HepG2 (cell line): ENCODE measurements at regions not wholly inside any gene's neighbourhood (a gene's known extent, or its start where the extent isn't known, plus 50 kb on each side); places are given as distances from the start of the nearest gene placed in this dataset.
A peak's percentile ranks its signal among the peaks of the same experiment; 100 is the strongest.

Experiments used
- ATAC-seq: fragments of 200-7000 bp; cut with Tn5 transposase; 3 replicates; pipeline ENCODE4 v1.9.1; 2020; ENCODE audit warnings: mild to moderate bottlenecking, moderate library complexity
- BruUV-seq: library from RNA; stranded (reverse); fragments of 400-500 nt; replicated peaks from 2 replicates; lab custom pipeline; 2021; lab: Mats Ljungman, UMichigan
- CTCF ChIA-PET: fragments of 300-600 bp; formaldehyde crosslinking; extraction: SDS; loops from one replicate; lab custom pipeline; 2021; ENCODE audit warnings: low total read pairs, inconsistent platforms, low intra/inter-chr PET ratio; lab: Yijun Ruan, JAX
- POLR2A ChIA-PET: fragments of 350-600 bp; sonication (Branson Sonifier 250); formaldehyde crosslinking; loops from one replicate; lab custom pipeline; 2020; ENCODE audit warnings: antibody characterized with exemption, inconsistent platforms; lab: Yijun Ruan, JAX
- DNase-seq: peaks from one replicate; pipeline ENCODE4 v3.0.0-alpha.2; 2015; ENCODE audit warnings: low spot score
- FAIRE-seq: peaks from 3 replicates; lab custom pipeline; 2011; peaks lifted over from hg19 to GRCh38; lab: Jason Lieb, UNC
- H2AFZ ChIP-seq: one replicate; pipeline ENCODE4 v1.6.1; 2011; ENCODE audit warnings: low read length, inconsistent platforms
- H3K27ac ChIP-seq: fragments of 300-600 bp; 3 replicates; pipeline ENCODE4 v1.8.0; 2011; ENCODE audit warnings: mixed run types, mild to moderate bottlenecking, mixed read lengths, low read length, inconsistent platforms; ENCODE audit not compliant: insufficient read depth; ENCODE audit errors: extremely low read length
- H3K27me3 ChIP-seq, 2 experiments: fragments of 200-600 bp in 1 of 2; 2 replicates in 1 of 2; 3 replicates in 1 of 2; pipeline versions ENCODE4 v1.6.0 to v1.8.0; 2011; ENCODE audit warnings: low read length in 2 of 2, mild to moderate bottlenecking in 2 of 2, moderate library complexity in 2 of 2, inconsistent platforms in 1 of 2; ENCODE audit not compliant: insufficient read depth in 2 of 2, control insufficient read depth in 1 of 2
- H3K36me3 ChIP-seq, 2 experiments: fragments of 200-600 bp in 1 of 2; replicated peaks in 1 of 2; 2 replicates in 1 of 2; 3 replicates in 1 of 2; pipeline versions ENCODE4 v1.5.1 to v1.8.0; 2011; ENCODE audit warnings: low read length in 2 of 2, inconsistent platforms in 1 of 2; ENCODE audit not compliant: insufficient read depth in 2 of 2, control insufficient read depth in 1 of 2
- H3K4me1 ChIP-seq: 2 replicates; pipeline ENCODE4 v1.5.1; 2012; ENCODE audit warnings: low read length, inconsistent platforms; ENCODE audit not compliant: insufficient read depth
- H3K4me2 ChIP-seq: 2 replicates; pipeline ENCODE4 v1.6.0; 2011; ENCODE audit warnings: low read depth, low read length, inconsistent platforms
- H3K4me3 ChIP-seq, 3 experiments: fragments of 200-600 bp in 1 of 3; sonication (generic), shearing (Covaris generic) in 1 of 3; replicated peaks in 1 of 3; 2 replicates each; pipeline ENCODE4 v1.5.1; 2011 to 2016; ENCODE audit warnings: low read length in 3 of 3, inconsistent platforms in 2 of 3, low read depth in 2 of 3, mild to moderate bottlenecking in 2 of 3, control low read depth in 1 of 3, mixed read lengths in 1 of 3; ENCODE audit not compliant: insufficient read depth in 1 of 3
- H3K79me2 ChIP-seq: one replicate; pipeline ENCODE4 v1.6.1; 2011; ENCODE audit warnings: low read length, inconsistent platforms; ENCODE audit not compliant: insufficient read depth
- H3K9ac ChIP-seq: 2 replicates; pipeline ENCODE4 v1.6.0; 2011; ENCODE audit warnings: mild to moderate bottlenecking, low read depth, low read length, inconsistent platforms; ENCODE audit not compliant: insufficient read depth
- H3K9me3 ChIP-seq: 2 replicates; pipeline ENCODE4 v1.5.1; 2012; ENCODE audit warnings: mild to moderate bottlenecking, low read length
- H4K20me1 ChIP-seq: 2 replicates; pipeline ENCODE4 v1.6.0; 2011; ENCODE audit warnings: inconsistent platforms, mild to moderate bottlenecking, low read length, moderate library complexity; ENCODE audit not compliant: insufficient read depth
- BORCS8-MEF2B ChIP-seq: sonication (generic); formaldehyde crosslinking; IDR thresholded peaks from 2 replicates; pipeline ENCODE4 v1.8.0; 2022; ENCODE audit warnings: mild to moderate bottlenecking, missing genetic modification reagents
- E2F1 ChIP-seq: sonication (generic); formaldehyde crosslinking; IDR thresholded peaks from 2 replicates; pipeline ENCODE4 v1.5.0; 2020; ENCODE audit warnings: missing genetic modification reagents
- HNRNPUL1 ChIP-seq: fragments of 200-400 bp; formaldehyde crosslinking; IDR thresholded peaks from 2 replicates; pipeline ENCODE4 v1.6.1; 2017; ENCODE audit warnings: low read depth, mild to moderate bottlenecking, low read length, moderate library complexity
- HOXA7 ChIP-seq: sonication (generic); formaldehyde crosslinking; IDR thresholded peaks from 2 replicates; pipeline ENCODE4 v1.8.1; 2022; ENCODE audit warnings: mild to moderate bottlenecking, missing genetic modification reagents, moderate library complexity
- KDM1A ChIP-seq: IDR thresholded peaks from 2 replicates; pipeline ENCODE4 v1.6.1; 2016; ENCODE audit warnings: missing compliant biosample characterization
- NCOA1 ChIP-seq: sonication (generic); formaldehyde crosslinking; IDR thresholded peaks from 2 replicates; pipeline ENCODE4 v1.9.0; 2021; ENCODE audit warnings: missing genetic modification reagents
- STAG1 ChIP-seq: sonication (generic); formaldehyde crosslinking; IDR thresholded peaks from 2 replicates; pipeline ENCODE4 v1.4.0; 2020; ENCODE audit warnings: missing genetic modification reagents
- ZBTB20 ChIP-seq: sonication (generic); formaldehyde crosslinking; IDR thresholded peaks from 2 replicates; pipeline ENCODE4 v1.8.1; 2023; ENCODE audit warnings: missing genetic modification reagents, low read depth, mild to moderate bottlenecking, borderline replicate concordance
- ZBTB4 ChIP-seq: sonication (generic); formaldehyde crosslinking; IDR thresholded peaks from 2 replicates; pipeline ENCODE4 v1.4.0; 2020; ENCODE audit warnings: missing genetic modification reagents, mild to moderate bottlenecking, borderline replicate concordance
- ZNF143 ChIP-seq: sonication (generic); formaldehyde crosslinking; IDR thresholded peaks from 2 replicates; pipeline ENCODE4 v1.4.0; 2020; ENCODE audit warnings: missing genetic modification reagents
- ZNF235 ChIP-seq: sonication (generic); formaldehyde crosslinking; IDR thresholded peaks from 2 replicates; pipeline ENCODE4 v1.8.1; 2023; ENCODE audit warnings: mild to moderate bottlenecking, missing genetic modification reagents, borderline replicate concordance
- ZNF430 ChIP-seq: sonication (generic); formaldehyde crosslinking; IDR thresholded peaks from 2 replicates; pipeline ENCODE4 v1.9.0; 2021; ENCODE audit warnings: mild to moderate bottlenecking, missing genetic modification reagents
- ZNF614 ChIP-seq: IDR thresholded peaks from 2 replicates; pipeline ENCODE4 v1.6.1; 2018; ENCODE audit warnings: missing biosample characterization, missing genetic modification reagents, inconsistent platforms, borderline replicate concordance
- WGBS: methylation state at CpG from one replicate; pipeline ENCODE4 v1.1.6; 2017; ENCODE audit warnings: low lambda C conversion rate; 5-methylcytosine and 5-hydroxymethylcytosine counted together
- in situ Hi-C: cut with HindIII; loops from 2 replicates; pipeline ENCODE4 v1.10.0; 2017; ENCODE audit warnings: low pct_unique_long_range_greater_than_20kb; ENCODE audit not compliant: extremely low pct_ligation_motif_present
- intact Hi-C: fragments of 100-400 bp; cut with micrococcal nuclease; formaldehyde crosslinking; loops from one replicate; pipeline ENCODE4 v1.10.0; 2022; ENCODE audit not compliant: unreplicated experiment

- Histone ChIP-seq H3K27me3 (peaks cover 3 to 46% of the 10 kb centered on the region in 2 experiments; a peak in 3 of 5 replicates), H3K79me2 (no peaks in the 10 kb centered on the region), H3K9ac (no peak overlapping the region), H3K36me3 (no peaks in the 10 kb centered on the region), H3K4me2 (no peak overlapping the region), H3K27ac (no peak overlapping the region), H3K9me3 (no peaks in the 10 kb centered on the region), H2AFZ (no peak overlapping the region), H4K20me1 (no peaks in the 10 kb centered on the region), H3K4me3 (no peak overlapping the region), H3K4me1 (no peaks in the 10 kb centered on the region)
- POLR2A ChIA-PET: no interaction called here
- in situ Hi-C loops (loop anchor here (5.0 kb wide), 1 partner anchor 143 kb away; no protein-coding TSS in a partner anchor), intact Hi-C loops (no loop called here)
- TF ChIP-seq HOXA7 (CRISPR knock-in tag): no peak
- TF ChIP-seq ZNF235 (CRISPR knock-in tag): no peak
- TF ChIP-seq ZNF614 (CRISPR knock-in tag): no peak
- TF ChIP-seq ZBTB4 (CRISPR knock-in tag): no peak
- TF ChIP-seq ZNF143 (CRISPR knock-in tag): no peak
- TF ChIP-seq KDM1A (CRISPR knock-in tag): no peak
- no peak for TF ChIP-seq ZBTB20
- no peak for TF ChIP-seq NCOA1 (CRISPR knock-in tag)
- no peak for TF ChIP-seq ZNF430
- no peak for TF ChIP-seq BORCS8-MEF2B (CRISPR knock-in tag)
- no peak for TF ChIP-seq E2F1
- TF ChIP-seq STAG1 (CRISPR knock-in tag): no peak
- no peak for TF ChIP-seq HNRNPUL1
- FAIRE-seq: no peak
- CTCF ChIA-PET: no interaction called here
- DNase-seq: no peak
- peak; percentile 17; the same call in 1 of the 3 replicates for ATAC-seq
- 21% methylated on average over 5 of the region's 11 CpGs for WGBS
- no TSS peak for BruUV-seq
Measured at GRCh38 chr22:19625331-19626041, 88.8 kb upstream of the SEPTIN5 start.
